CD4-positive, alpha-beta memory T cell (primary cell): ENCODE measurements at regions not wholly inside any gene's neighbourhood (a gene's known extent, or its start where the extent isn't known, plus 50 kb on each side); places are given as distances from the start of the nearest gene placed in this dataset.
A peak's percentile ranks its signal among the peaks of the same experiment; 100 is the strongest.

ENCODE experiments used
- CTCF ChIA-PET: fragments of 350-600 bp; sonication (Branson Sonifier 250); formaldehyde crosslinking; loops from one replicate; lab custom pipeline; 2021; ENCODE audit warnings: inconsistent platforms; ENCODE audit not compliant: partially characterized antibody; lab: Charles Lee
- POLR2A ChIA-PET: fragments of 350-600 bp; sonication (Branson Sonifier 250); formaldehyde crosslinking; loops from one replicate; lab custom pipeline; 2021; ENCODE audit not compliant: partially characterized antibody; lab: Charles Lee
- DNase-seq, 5 donors: peaks; one replicate each; pipeline versions ENCODE4 v3.0.0 to v3.0.0-alpha.2; 2020 to 2022; ENCODE audit warnings: mixed read lengths in 1 of 5
- H3K27ac ChIP-seq: one replicate; pipeline ENCODE4 v1.7.0; 2013; ENCODE audit warnings: low read depth, low read length
- H3K27me3 ChIP-seq: 2 replicates; pipeline ENCODE4 v1.7.0; 2013; ENCODE audit warnings: mild to moderate bottlenecking, low read length, moderate library complexity; ENCODE audit not compliant: insufficient read depth
- H3K36me3 ChIP-seq: 2 replicates; pipeline ENCODE4 v1.7.0; 2013; ENCODE audit warnings: mild to moderate bottlenecking, low read length, moderate library complexity; ENCODE audit not compliant: insufficient read depth
- H3K4me1 ChIP-seq: 2 replicates; pipeline ENCODE4 v1.7.0; 2013; ENCODE audit warnings: mild to moderate bottlenecking, low read length, moderate library complexity; ENCODE audit not compliant: insufficient read depth
- H3K4me3 ChIP-seq, 2 donors: one replicate each; pipeline ENCODE4 v1.7.0; 2013; ENCODE audit warnings: low read length in 2 of 2, mild to moderate bottlenecking in 1 of 2
- H3K9me3 ChIP-seq, 2 donors: one replicate each; pipeline ENCODE4 v1.7.0; 2013; ENCODE audit warnings: low read length in 2 of 2, control low read depth in 1 of 2; ENCODE audit not compliant: control insufficient read depth in 1 of 2
- H3K27ac Mint-ChIP-seq, 7 donors: one replicate each; pipeline ENCODE4 v1.8.0; 2020 to 2021; ENCODE audit warnings: mixed read lengths in 7 of 7, mild to moderate bottlenecking in 6 of 7, inconsistent platforms in 3 of 7, moderate library complexity in 3 of 7
- H3K27me3 Mint-ChIP-seq, 2 donors: one replicate each; pipeline ENCODE4 v1.8.0; 2020 to 2021; ENCODE audit warnings: mixed read lengths in 2 of 2
- H3K36me3 Mint-ChIP-seq, 2 donors: one replicate each; pipeline ENCODE4 v1.8.0; 2020 to 2021; ENCODE audit warnings: mixed read lengths in 2 of 2, inconsistent platforms in 1 of 2, mild to moderate bottlenecking in 1 of 2
- H3K4me1 Mint-ChIP-seq, 4 donors: one replicate each; pipeline ENCODE4 v1.8.0; 2020 to 2021; ENCODE audit warnings: mixed read lengths in 4 of 4, mild to moderate bottlenecking in 1 of 4
- H3K4me3 Mint-ChIP-seq, 8 donors: one replicate each; pipeline ENCODE4 v1.8.0; 2020 to 2021; ENCODE audit warnings: mixed read lengths in 8 of 8, mild to moderate bottlenecking in 7 of 8, moderate library complexity in 6 of 8, inconsistent platforms in 3 of 8
- H3K9me3 Mint-ChIP-seq, 8 donors: one replicate each; pipeline ENCODE4 v1.8.0; 2020 to 2021; ENCODE audit warnings: mixed read lengths in 8 of 8, mild to moderate bottlenecking in 5 of 8, inconsistent platforms in 3 of 8, moderate library complexity in 1 of 8
- intact Hi-C: fragments of 100-400 bp; cut with micrococcal nuclease; formaldehyde crosslinking; loops from one replicate; pipeline ENCODE4 v1.15.1; 2023

- H3K36me3 ChIP-seq, result no peaks in the 10 kb centered on the region
- no peak overlapping the region for H3K4me3 ChIP-seq
- intact Hi-C loops, result no loop called here
- no peaks in the 10 kb centered on the region for H3K36me3 Mint-ChIP-seq
- CTCF ChIA-PET, result no interaction called here
- no peak overlapping the region for H3K4me3 Mint-ChIP-seq
- no peaks in the 10 kb centered on the region for H3K27me3 ChIP-seq
- POLR2A ChIA-PET, result no interaction called here
- no peak overlapping the region for H3K27ac ChIP-seq
- no peak overlapping the region for H3K27ac Mint-ChIP-seq
- H3K9me3 Mint-ChIP-seq, result no peaks in the 10 kb centered on the region
- no peaks in the 10 kb centered on the region for H3K4me1 Mint-ChIP-seq
- no peaks in the 10 kb centered on the region for H3K4me1 ChIP-seq
- H3K9me3 ChIP-seq, result no peaks in the 10 kb centered on the region
- no peak for DNase-seq
- peaks cover 5 to 11% of the 10 kb centered on the region in 2 donors for H3K27me3 Mint-ChIP-seq
Measured at GRCh38 chr10:50936335-50936734, 50.9 kb upstream of the A1CF start.

GRCh38 chr10:50937230-50937907 lies 51.9 kb upstream of the A1CF start:
- H3K4me1 ChIP-seq, result no peaks in the 10 kb centered on the region
- H3K9me3 ChIP-seq, result no peaks in the 10 kb centered on the region
- ChIA-PET CTCF (no interaction called here), POLR2A (no interaction called here)
- DNase-seq, result no peak
- Mint-ChIP-seq H3K4me3 (no peak overlapping the region), H3K4me1 (no peaks in the 10 kb centered on the region), H3K9me3 (no peaks in the 10 kb centered on the region), H3K27me3 (peaks cover 4 to 14% of the 10 kb centered on the region in 2 donors), H3K36me3 (no peaks in the 10 kb centered on the region), H3K27ac (no peak overlapping the region)
- no peak overlapping the region for H3K4me3 ChIP-seq
- H3K27me3 ChIP-seq, result no peaks in the 10 kb centered on the region
- H3K27ac ChIP-seq, result no peak overlapping the region
- intact Hi-C loops, result no loop called here
- H3K36me3 ChIP-seq, result no peaks in the 10 kb centered on the region

DNA sequence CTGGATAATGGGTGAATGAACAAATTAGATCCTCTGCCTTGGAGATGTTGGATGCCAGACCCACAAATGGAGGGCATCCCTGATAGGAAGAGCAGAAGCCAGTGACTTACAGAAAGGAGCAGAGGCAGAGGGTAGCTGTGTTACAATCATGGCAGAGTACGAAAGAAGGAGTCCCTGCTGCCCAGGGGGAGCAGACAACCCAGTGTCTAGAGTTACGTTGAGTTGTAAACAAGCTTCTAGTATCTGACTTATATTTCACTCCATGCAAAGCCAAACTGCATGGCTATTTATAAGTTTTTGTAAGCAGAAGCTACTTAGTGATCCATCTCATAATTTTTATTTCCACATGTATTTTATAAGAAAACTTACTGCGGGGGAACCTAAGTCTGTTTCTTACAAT lies 56.2 kb upstream of the A1CF start:
- Mint-ChIP-seq H3K36me3 (no peaks in the 10 kb centered on the region), H3K27me3 (peaks cover 11 to 12% of the 10 kb centered on the region in 2 donors), H3K27ac (peak overlapping the region in 1 of 7 donors; percentile 30), H3K4me1 (no peaks in the 10 kb centered on the region), H3K4me3 (no peak overlapping the region), H3K9me3 (no peaks in the 10 kb centered on the region)
- ChIA-PET CTCF (no interaction called here), POLR2A (no interaction called here)
- no peak for DNase-seq
- Histone ChIP-seq H3K9me3 (no peaks in the 10 kb centered on the region), H3K27me3 (no peaks in the 10 kb centered on the region), H3K36me3 (no peaks in the 10 kb centered on the region), H3K4me1 (no peaks in the 10 kb centered on the region), H3K27ac (no peak overlapping the region), H3K4me3 (no peak overlapping the region)
- intact Hi-C loops, result no loop called here

DNA sequence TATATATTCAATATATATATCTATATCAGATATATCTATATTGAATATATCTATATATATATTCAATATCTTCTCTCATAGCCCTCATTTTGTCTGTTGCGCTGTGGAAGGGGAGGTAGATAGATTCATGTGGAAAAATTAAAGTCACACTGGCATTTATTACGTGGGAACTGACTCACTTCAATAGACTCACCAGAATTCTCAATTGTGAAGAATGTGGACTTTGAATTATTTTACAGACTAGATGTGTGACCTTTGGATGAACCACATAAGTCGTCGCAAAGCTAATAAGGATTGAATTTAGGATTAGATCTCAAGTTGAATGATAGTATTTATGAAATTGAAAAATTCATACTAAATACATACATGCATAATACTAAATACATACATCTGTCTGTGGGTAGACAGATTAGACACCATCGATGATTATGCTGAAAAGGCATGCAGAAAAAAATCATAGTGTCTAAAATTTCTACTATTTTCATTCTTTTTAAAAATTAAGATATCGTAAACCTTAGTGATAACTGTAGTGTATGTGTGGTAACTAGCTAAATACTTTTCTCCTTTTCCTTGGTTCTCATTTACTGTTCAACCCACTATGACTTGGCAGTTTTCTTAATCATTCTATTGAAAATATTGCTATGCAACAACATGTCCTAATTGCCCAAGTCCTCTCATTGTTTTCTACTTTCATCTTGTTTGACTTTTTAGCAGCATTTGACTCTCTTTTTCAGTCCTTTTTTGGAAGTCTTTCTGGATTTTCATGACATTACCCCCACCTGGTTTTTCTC lies 61.8 kb upstream of the A1CF start:
- H3K4me1 ChIP-seq, result no peaks in the 10 kb centered on the region
- no peak overlapping the region for H3K27ac Mint-ChIP-seq
- CTCF ChIA-PET, result no interaction called here
- H3K4me1 Mint-ChIP-seq, result no peaks in the 10 kb centered on the region
- intact Hi-C loops, result no loop called here
- H3K36me3 Mint-ChIP-seq, result no peaks in the 10 kb centered on the region
- H3K9me3 Mint-ChIP-seq, result no peaks in the 10 kb centered on the region
- no peaks in the 10 kb centered on the region for H3K9me3 ChIP-seq
- no peak for DNase-seq
- POLR2A ChIA-PET, result no interaction called here
- H3K36me3 ChIP-seq, result no peaks in the 10 kb centered on the region
- peaks cover 11 to 17% of the 10 kb centered on the region in 2 donors for H3K27me3 Mint-ChIP-seq
- no peak overlapping the region for H3K27ac ChIP-seq
- H3K4me3 Mint-ChIP-seq, result no peak overlapping the region
- no peak overlapping the region for H3K4me3 ChIP-seq
- H3K27me3 ChIP-seq, result no peaks in the 10 kb centered on the region

- Histone ChIP-seq H3K27ac (no peak overlapping the region), H3K36me3 (no peaks in the 10 kb centered on the region), H3K4me3 (no peak overlapping the region), H3K9me3 (no peaks in the 10 kb centered on the region), H3K4me1 (no peaks in the 10 kb centered on the region), H3K27me3 (no peaks in the 10 kb centered on the region)
- CTCF ChIA-PET, result no interaction called here
- DNase-seq, result no peak
- POLR2A ChIA-PET, result no interaction called here
- H3K4me3 Mint-ChIP-seq, result no peak overlapping the region
- no peaks in the 10 kb centered on the region for H3K9me3 Mint-ChIP-seq
- H3K36me3 Mint-ChIP-seq, result no peaks in the 10 kb centered on the region
- H3K27me3 Mint-ChIP-seq, result peaks cover 9 to 11% of the 10 kb centered on the region in 2 donors
- intact Hi-C loops, result no loop called here
- H3K27ac Mint-ChIP-seq, result no peak overlapping the region
- no peaks in the 10 kb centered on the region for H3K4me1 Mint-ChIP-seq
Measured at GRCh38 chr10:50951365-50951764, 65.9 kb upstream of the A1CF start.

GRCh38 chr10:50961297-50961696 lies 75.9 kb upstream of the A1CF start:
- no peak for DNase-seq
- CTCF ChIA-PET, result no interaction called here
- no peaks in the 10 kb centered on the region for H3K36me3 ChIP-seq

GRCh38 chr10:50963063-50963462 lies 77.6 kb upstream of the A1CF start:
- no peaks in the 10 kb centered on the region for H3K4me1 ChIP-seq
- CTCF ChIA-PET, result no interaction called here
- POLR2A ChIA-PET, result no interaction called here
- no peaks in the 10 kb centered on the region for H3K27me3 ChIP-seq
- H3K27ac ChIP-seq, result no peak overlapping the region
- no peak overlapping the region for H3K27ac Mint-ChIP-seq
- no peak overlapping the region for H3K4me3 ChIP-seq
- no peaks in the 10 kb centered on the region for H3K36me3 ChIP-seq
- intact Hi-C loops, result no loop called here
- no peaks in the 10 kb centered on the region for H3K9me3 ChIP-seq
- H3K4me1 Mint-ChIP-seq, result no peaks in the 10 kb centered on the region
- no peak for DNase-seq
- peaks cover 0 to 5% (median 0%) of the 10 kb centered on the region in 8 donors for H3K9me3 Mint-ChIP-seq
- H3K36me3 Mint-ChIP-seq, result no peaks in the 10 kb centered on the region
- H3K27me3 Mint-ChIP-seq, result no peaks in the 10 kb centered on the region
- H3K4me3 Mint-ChIP-seq, result no peak overlapping the region

More at GRCh38 chr10:50961297-50961696, 75.9 kb upstream of the A1CF start:
- Mint-ChIP-seq H3K4me1 (no peaks in the 10 kb centered on the region), H3K9me3 (peaks cover 0 to 4% (median 0%) of the 10 kb centered on the region in 8 donors), H3K4me3 (no peak overlapping the region), H3K27me3 (no peaks in the 10 kb centered on the region), H3K36me3 (no peaks in the 10 kb centered on the region), H3K27ac (no peak overlapping the region)
- H3K9me3 ChIP-seq, result no peaks in the 10 kb centered on the region
- no peaks in the 10 kb centered on the region for H3K27me3 ChIP-seq
- no peak overlapping the region for H3K27ac ChIP-seq
- intact Hi-C loops, result no loop called here
- no peaks in the 10 kb centered on the region for H3K4me1 ChIP-seq
- POLR2A ChIA-PET, result no interaction called here
- H3K4me3 ChIP-seq, result no peak overlapping the region
